Bronchial epithelial cell (primary cell): ENCODE measurements at regions not wholly inside any gene's neighbourhood (a gene's known extent, or its start where the extent isn't known, plus 50 kb on each side); places are given as distances from the start of the nearest gene placed in this dataset.

Experiments
- DNase-seq: peaks from one replicate; pipeline ENCODE4 v3.0.0-alpha.2; 2010; ENCODE audit warnings: low read depth
- FAIRE-seq: peaks from 2 replicates; lab custom pipeline; 2011; peaks lifted over from hg19 to GRCh38; lab: Jason Lieb, UNC
- H3K27me3 ChIP-seq: 2 replicates; pipeline ENCODE4 v1.5.1; 2011; ENCODE audit warnings: low read length; ENCODE audit not compliant: control insufficient read depth, insufficient read depth
- H3K36me3 ChIP-seq: 2 replicates; pipeline ENCODE4 v1.5.1; 2011; ENCODE audit warnings: low read length; ENCODE audit not compliant: control insufficient read depth, insufficient read depth
- H3K4me3 ChIP-seq: 2 replicates; pipeline ENCODE4 v1.5.1; 2011; ENCODE audit warnings: mild to moderate bottlenecking, low read depth, low read length, control low read depth
- CTCF ChIP-seq: IDR thresholded peaks from 2 replicates; pipeline ENCODE4 v1.5.1; 2011; ENCODE audit warnings: mild to moderate bottlenecking, moderate library complexity, low read length, control low read depth, inconsistent platforms; ENCODE audit not compliant: insufficient read depth, severe bottlenecking

- TF ChIP-seq CTCF = no peak
- FAIRE-seq (peak; percentile 87), DNase-seq (no peak)
- H3K27me3 ChIP-seq = no peaks in the 10 kb centered on the region
- no peaks in the 10 kb centered on the region for H3K36me3 ChIP-seq
- H3K4me3 ChIP-seq = no peak overlapping the region
Observed at GRCh38 chr11:116654526-116654925, 118.3 kb downstream of the BUD13 start.

- FAIRE-seq = peak; percentile 28
- H3K27me3 ChIP-seq = no peaks in the 10 kb centered on the region
Observed at GRCh38 chr11:116653206-116653605, 119.6 kb downstream of the BUD13 start.

GRCh38 chr11:116651737-116652237, 121.0 kb downstream of the BUD13 start:
- no peak for TF ChIP-seq CTCF
- H3K27me3 ChIP-seq = no peaks in the 10 kb centered on the region
- no peak overlapping the region for H3K4me3 ChIP-seq
- no peak for FAIRE-seq
- no peak for DNase-seq
- H3K36me3 ChIP-seq = no peaks in the 10 kb centered on the region

More at GRCh38 chr11:116653206-116653605, 119.6 kb downstream of the BUD13 start:
- no peak for DNase-seq
- Histone ChIP-seq H3K4me3 (no peak overlapping the region), H3K36me3 (no peaks in the 10 kb centered on the region)
- TF ChIP-seq CTCF = no peak

GRCh38 chr11:116651098-116651736, 121.6 kb downstream of the BUD13 start:
- H3K4me3 ChIP-seq = no peak overlapping the region
- no peaks in the 10 kb centered on the region for H3K36me3 ChIP-seq
- no peaks in the 10 kb centered on the region for H3K27me3 ChIP-seq
- DNase-seq (no peak), FAIRE-seq (no peak)
- TF ChIP-seq CTCF = no peak

- FAIRE-seq (no peak), DNase-seq (no peak)
- TF ChIP-seq CTCF = no peak
- no peak overlapping the region for H3K4me3 ChIP-seq
- no peaks in the 10 kb centered on the region for H3K36me3 ChIP-seq
- H3K27me3 ChIP-seq = no peaks in the 10 kb centered on the region
Observed at GRCh38 chr11:116650052-116650451, 122.7 kb downstream of the BUD13 start.

- Histone ChIP-seq H3K36me3 (no peaks in the 10 kb centered on the region), H3K4me3 (no peak overlapping the region), H3K27me3 (no peaks in the 10 kb centered on the region)
- no peak for DNase-seq
- no peak for FAIRE-seq
- TF ChIP-seq CTCF = no peak
Observed at GRCh38 chr11:116649268-116649667, 123.5 kb downstream of the BUD13 start.
